ENCODE measurements at regions not wholly inside any gene's neighbourhood (a gene's known extent, or its start where the extent isn't known, plus 50 kb on each side); places are given as distances from the start of the nearest gene placed in this dataset.
"Not testable (repeated sequence)": the region's sequence is repeated elsewhere in the genome, so short reads cannot be mapped to it uniquely, and the experiment has no call there.

- no peak overlapping the region for H3K27ac Mint-ChIP-seq
- H3K36me3 Mint-ChIP-seq (ENCODE audit: low read depth) = no peaks in the 10 kb centered on the region
- no peak for DNase-seq
Observed at GRCh38 chr1:4464478-4464877, 189.9 kb upstream of the AJAP1 start.

GRCh38 chr1:4467241-4467640, 187.2 kb upstream of the AJAP1 start:
- H3K9me3 Mint-ChIP-seq = no peaks in the 10 kb centered on the region
- H3K4me3 Mint-ChIP-seq = no peak overlapping the region
- no peaks in the 10 kb centered on the region for H3K4me1 Mint-ChIP-seq (ENCODE audit: low read depth)
- peaks cover 13% of the 10 kb centered on the region for H3K27me3 Mint-ChIP-seq
- no peak for DNase-seq
- no peaks in the 10 kb centered on the region for H3K36me3 Mint-ChIP-seq (ENCODE audit: low read depth)
- H3K27ac Mint-ChIP-seq = no peak overlapping the region

More at GRCh38 chr1:4464478-4464877, 189.9 kb upstream of the AJAP1 start:
- peaks cover 9% of the 10 kb centered on the region for H3K27me3 Mint-ChIP-seq
- H3K9me3 Mint-ChIP-seq = no peaks in the 10 kb centered on the region
- no peak overlapping the region for H3K4me3 Mint-ChIP-seq
- H3K4me1 Mint-ChIP-seq (ENCODE audit: low read depth) = no peaks in the 10 kb centered on the region

GRCh38 chr1:4468386-4468785, 186.0 kb upstream of the AJAP1 start:
- Mint-ChIP-seq H3K36me3 (ENCODE audit: low read depth) (no peaks in the 10 kb centered on the region), H3K27ac (no peak overlapping the region), H3K9me3 (no peaks in the 10 kb centered on the region), H3K4me1 (ENCODE audit: low read depth) (no peaks in the 10 kb centered on the region), H3K27me3 (peaks cover 13% of the 10 kb centered on the region), H3K4me3 (no peak overlapping the region)
- DNase-seq = no peak

- Mint-ChIP-seq H3K27me3 (peaks cover 13% of the 10 kb centered on the region), H3K36me3 (ENCODE audit: low read depth) (no peaks in the 10 kb centered on the region), H3K4me3 (no peak overlapping the region), H3K4me1 (ENCODE audit: low read depth) (no peaks in the 10 kb centered on the region), H3K27ac (no peak overlapping the region), H3K9me3 (no peaks in the 10 kb centered on the region)
- DNase-seq = no peak
Observed at GRCh38 chr1:4468804-4469514, 185.4 kb upstream of the AJAP1 start.

GRCh38 chr1:4476394-4476793, 178.0 kb upstream of the AJAP1 start:
- no peak for DNase-seq
- peaks cover 3% of the 10 kb centered on the region for H3K27me3 Mint-ChIP-seq
- no peaks in the 10 kb centered on the region for H3K4me1 Mint-ChIP-seq (ENCODE audit: low read depth)
- H3K9me3 Mint-ChIP-seq = peaks cover 12% of the 10 kb centered on the region
- no peak overlapping the region for H3K4me3 Mint-ChIP-seq
- no peaks in the 10 kb centered on the region for H3K36me3 Mint-ChIP-seq (ENCODE audit: low read depth)
- no peak overlapping the region for H3K27ac Mint-ChIP-seq

- DNase-seq = no peak
- H3K27me3 Mint-ChIP-seq = peaks cover 12% of the 10 kb centered on the region
- peaks cover 7% of the 10 kb centered on the region for H3K9me3 Mint-ChIP-seq
- no peaks in the 10 kb centered on the region for H3K4me1 Mint-ChIP-seq (ENCODE audit: low read depth)
- H3K4me3 Mint-ChIP-seq = no peak overlapping the region
- no peaks in the 10 kb centered on the region for H3K36me3 Mint-ChIP-seq (ENCODE audit: low read depth)
- H3K27ac Mint-ChIP-seq = no peak overlapping the region
Observed at GRCh38 chr1:4481451-4481850, 173.0 kb upstream of the AJAP1 start.

GRCh38 chr1:4482526-4482925, 171.9 kb upstream of the AJAP1 start:
- no peaks in the 10 kb centered on the region for H3K4me1 Mint-ChIP-seq (ENCODE audit: low read depth)
- H3K27me3 Mint-ChIP-seq = peaks cover 14% of the 10 kb centered on the region
- no peak overlapping the region for H3K4me3 Mint-ChIP-seq
- no peak for DNase-seq
- H3K36me3 Mint-ChIP-seq (ENCODE audit: low read depth) = no peaks in the 10 kb centered on the region
- H3K9me3 Mint-ChIP-seq = no peaks in the 10 kb centered on the region
- no peak overlapping the region for H3K27ac Mint-ChIP-seq

- Mint-ChIP-seq H3K27ac (no peak overlapping the region), H3K9me3 (no peaks in the 10 kb centered on the region), H3K36me3 (ENCODE audit: low read depth) (no peaks in the 10 kb centered on the region), H3K27me3 (peaks cover 16% of the 10 kb centered on the region), H3K4me1 (ENCODE audit: low read depth) (no peaks in the 10 kb centered on the region), H3K4me3 (no peak overlapping the region)
- DNase-seq = no peak
Observed at GRCh38 chr1:4483021-4483625, 171.3 kb upstream of the AJAP1 start.

- H3K27me3 Mint-ChIP-seq = peaks cover 16% of the 10 kb centered on the region
- H3K27ac Mint-ChIP-seq = no peak overlapping the region
- H3K9me3 Mint-ChIP-seq = no peaks in the 10 kb centered on the region
- no peaks in the 10 kb centered on the region for H3K4me1 Mint-ChIP-seq (ENCODE audit: low read depth)
- no peak for DNase-seq
- H3K36me3 Mint-ChIP-seq (ENCODE audit: low read depth) = no peaks in the 10 kb centered on the region
- no peak overlapping the region for H3K4me3 Mint-ChIP-seq
Observed at GRCh38 chr1:4485398-4485797, 169.0 kb upstream of the AJAP1 start.

- H3K36me3 Mint-ChIP-seq (ENCODE audit: low read depth) = no peaks in the 10 kb centered on the region
- no peaks in the 10 kb centered on the region for H3K9me3 Mint-ChIP-seq
- no peak overlapping the region for H3K27ac Mint-ChIP-seq
- no peaks in the 10 kb centered on the region for H3K4me1 Mint-ChIP-seq (ENCODE audit: low read depth)
- H3K27me3 Mint-ChIP-seq = peaks cover 16% of the 10 kb centered on the region
- DNase-seq = no peak
- H3K4me3 Mint-ChIP-seq = no peak overlapping the region
Observed at GRCh38 chr1:4485878-4486277, 168.5 kb upstream of the AJAP1 start.

GRCh38 chr1:4486408-4487120, 167.8 kb upstream of the AJAP1 start:
- Mint-ChIP-seq H3K9me3 (no peaks in the 10 kb centered on the region), H3K27me3 (peaks cover 16% of the 10 kb centered on the region), H3K36me3 (ENCODE audit: low read depth) (no peaks in the 10 kb centered on the region), H3K4me1 (ENCODE audit: low read depth) (no peaks in the 10 kb centered on the region), H3K27ac (no peak overlapping the region), H3K4me3 (no peak overlapping the region)
- DNase-seq = no peak

- no peaks in the 10 kb centered on the region for H3K9me3 Mint-ChIP-seq
- DNase-seq = no peak
- H3K36me3 Mint-ChIP-seq (ENCODE audit: low read depth) = no peaks in the 10 kb centered on the region
- H3K4me1 Mint-ChIP-seq (ENCODE audit: low read depth) = no peaks in the 10 kb centered on the region
- H3K27ac Mint-ChIP-seq = no peak overlapping the region
- no peak overlapping the region for H3K4me3 Mint-ChIP-seq
- peaks cover 22% of the 10 kb centered on the region for H3K27me3 Mint-ChIP-seq
Observed at GRCh38 chr1:4488018-4488417, 166.4 kb upstream of the AJAP1 start.

- Mint-ChIP-seq H3K27me3 (peaks cover 32% of the 10 kb centered on the region), H3K9me3 (no peaks in the 10 kb centered on the region), H3K36me3 (ENCODE audit: low read depth) (no peaks in the 10 kb centered on the region), H3K27ac (no peak overlapping the region), H3K4me3 (no peak overlapping the region), H3K4me1 (ENCODE audit: low read depth) (no peaks in the 10 kb centered on the region)
- no peak for DNase-seq
Observed at GRCh38 chr1:4489486-4489885, 164.9 kb upstream of the AJAP1 start.

GRCh38 chr1:4489992-4490391, 164.4 kb upstream of the AJAP1 start:
- not testable (repeated sequence) for H3K36me3 Mint-ChIP-seq (ENCODE audit: low read depth); H3K9me3 Mint-ChIP-seq; DNase-seq; H3K4me3 Mint-ChIP-seq; H3K4me1 Mint-ChIP-seq (ENCODE audit: low read depth); H3K27ac Mint-ChIP-seq
- peaks cover 32% of the 10 kb centered on the region for H3K27me3 Mint-ChIP-seq

GRCh38 chr1:4494027-4494426, 160.4 kb upstream of the AJAP1 start:
- Mint-ChIP-seq H3K9me3 (no peaks in the 10 kb centered on the region), H3K27me3 (peaks cover 16% of the 10 kb centered on the region), H3K4me1 (ENCODE audit: low read depth) (no peaks in the 10 kb centered on the region), H3K4me3 (no peak overlapping the region), H3K27ac (no peak overlapping the region), H3K36me3 (ENCODE audit: low read depth) (no peaks in the 10 kb centered on the region)
- no peak for DNase-seq
